ENCODE measurements at regions not wholly inside any gene's neighbourhood (a gene's known extent, or its start where the extent isn't known, plus 50 kb on each side); places are given as distances from the start of the nearest gene placed in this dataset.

- DNase-seq (no peak), ATAC-seq (no peak)
- Histone ChIP-seq H3K27me3 (ENCODE audit: control insufficient read depth, insufficient read depth, low read length) (no peaks in the 10 kb centered on the region), H3K4me1 (ENCODE audit: control insufficient read depth, insufficient read depth, low read length) (no peaks in the 10 kb centered on the region), H3K9me3 (ENCODE audit: control insufficient read depth, insufficient read depth, low read length) (no peaks in the 10 kb centered on the region), H3K36me3 (ENCODE audit: control insufficient read depth, insufficient read depth, low read length) (no peaks in the 10 kb centered on the region), H3K4me3 (ENCODE audit: low read length) (no peak overlapping the region), H3K27ac (ENCODE audit: low read length) (no peak overlapping the region)
- Mint-ChIP-seq H3K27ac (no peak overlapping the region), H3K36me3 (no peaks in the 10 kb centered on the region), H3K4me1 (peaks cover 15 to 18% of the 10 kb centered on the region in 2 donors), H3K4me3 (no peak overlapping the region), H3K9me3 (no peaks in the 10 kb centered on the region), H3K27me3 (ENCODE audit: low read depth in 2 of 2) (no peaks in the 10 kb centered on the region)
- intact Hi-C loops (cut with micrococcal nuclease): no loop called here
- no peak for TF ChIP-seq CTCF (IDR thresholded peaks at IDR 0.05)
- 87% methylated on average over 7 of the region's 9 CpGs for WGBS (ENCODE audit: insufficient coverage)
These were observed 131.2 kb downstream of the MPP7 start for GRCh38 chr10:28171468-28172222.

DNA sequence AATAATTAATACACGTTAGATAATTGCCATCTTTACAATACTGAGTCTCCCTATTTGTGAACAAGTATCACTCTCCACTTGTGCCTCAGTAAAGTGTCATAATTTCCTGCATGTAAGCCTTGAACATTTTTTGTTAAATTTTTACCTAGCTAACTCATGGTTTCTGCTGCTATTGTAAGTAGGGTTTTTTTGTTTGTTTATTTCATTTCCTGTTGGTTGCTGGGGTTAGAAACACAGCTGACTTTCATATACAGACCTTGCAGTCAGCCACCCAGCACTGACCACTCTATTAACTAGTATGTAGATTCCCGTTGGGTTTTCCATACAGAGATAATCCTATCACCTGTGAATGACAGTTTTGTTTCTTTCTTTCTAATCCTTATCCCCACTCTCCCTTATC, 133.3 kb downstream of the MPP7 start:
- 82% methylated on average over 2 of the region's 2 CpGs for WGBS (ENCODE audit: insufficient coverage)
- no peaks in the 10 kb centered on the region for H3K36me3 Mint-ChIP-seq
- H3K4me1 Mint-ChIP-seq: peaks cover 10 to 13% of the 10 kb centered on the region in 2 donors
- intact Hi-C loops (cut with micrococcal nuclease): no loop called here
- Histone ChIP-seq H3K27me3 (ENCODE audit: control insufficient read depth, insufficient read depth, low read length) (no peaks in the 10 kb centered on the region), H3K4me3 (ENCODE audit: low read length) (no peak overlapping the region), H3K4me1 (ENCODE audit: control insufficient read depth, insufficient read depth, low read length) (no peaks in the 10 kb centered on the region), H3K9me3 (ENCODE audit: control insufficient read depth, insufficient read depth, low read length) (no peaks in the 10 kb centered on the region), H3K36me3 (ENCODE audit: control insufficient read depth, insufficient read depth, low read length) (no peaks in the 10 kb centered on the region), H3K27ac (ENCODE audit: low read length) (no peak overlapping the region)
- no peak for TF ChIP-seq CTCF (IDR thresholded peaks at IDR 0.05)
- H3K4me3 Mint-ChIP-seq: no peak overlapping the region
- no peak for DNase-seq
- H3K9me3 Mint-ChIP-seq: no peaks in the 10 kb centered on the region
- peak overlapping the region in 1 of 2 donors; percentile 42 for H3K27ac Mint-ChIP-seq
- H3K27me3 Mint-ChIP-seq (ENCODE audit: low read depth in 2 of 2): no peaks in the 10 kb centered on the region
- ATAC-seq: peak; percentile 39 to 66 (median 64)

- H3K4me3 Mint-ChIP-seq: no peak overlapping the region
- no peaks in the 10 kb centered on the region for H3K36me3 Mint-ChIP-seq
- DNase-seq (no peak), ATAC-seq (no peak)
- H3K27ac Mint-ChIP-seq: no peak overlapping the region
- Histone ChIP-seq H3K4me1 (ENCODE audit: control insufficient read depth, insufficient read depth, low read length) (no peaks in the 10 kb centered on the region), H3K27me3 (ENCODE audit: control insufficient read depth, insufficient read depth, low read length) (no peaks in the 10 kb centered on the region), H3K9me3 (ENCODE audit: control insufficient read depth, insufficient read depth, low read length) (no peaks in the 10 kb centered on the region), H3K36me3 (ENCODE audit: control insufficient read depth, insufficient read depth, low read length) (no peaks in the 10 kb centered on the region), H3K27ac (ENCODE audit: low read length) (no peak overlapping the region), H3K4me3 (ENCODE audit: low read length) (no peak overlapping the region)
- H3K4me1 Mint-ChIP-seq: peaks cover 0 to 5% of the 10 kb centered on the region in 2 donors
- TF ChIP-seq CTCF (IDR thresholded peaks at IDR 0.05): no peak
- intact Hi-C loops (cut with micrococcal nuclease): no loop called here
- WGBS (ENCODE audit: insufficient coverage): 85% methylated on average over 6 of the region's 6 CpGs
- no peaks in the 10 kb centered on the region for H3K9me3 Mint-ChIP-seq
- H3K27me3 Mint-ChIP-seq (ENCODE audit: low read depth in 2 of 2): no peaks in the 10 kb centered on the region
These were observed 141.9 kb downstream of the MPP7 start for GRCh38 chr10:28160866-28161405.

GRCh38 chr10:28157379-28157778, 145.5 kb downstream of the MPP7 start:
- Histone ChIP-seq H3K27me3 (ENCODE audit: control insufficient read depth, insufficient read depth, low read length) (no peaks in the 10 kb centered on the region), H3K4me1 (ENCODE audit: control insufficient read depth, insufficient read depth, low read length) (no peaks in the 10 kb centered on the region), H3K36me3 (ENCODE audit: control insufficient read depth, insufficient read depth, low read length) (no peaks in the 10 kb centered on the region), H3K27ac (ENCODE audit: low read length) (no peak overlapping the region), H3K9me3 (ENCODE audit: control insufficient read depth, insufficient read depth, low read length) (no peaks in the 10 kb centered on the region), H3K4me3 (ENCODE audit: low read length) (no peak overlapping the region)
- Mint-ChIP-seq H3K4me3 (no peak overlapping the region), H3K36me3 (no peaks in the 10 kb centered on the region), H3K4me1 (peaks cover 5 to 10% of the 10 kb centered on the region in 2 donors), H3K9me3 (no peaks in the 10 kb centered on the region), H3K27me3 (ENCODE audit: low read depth in 2 of 2) (no peaks in the 10 kb centered on the region), H3K27ac (no peak overlapping the region)
- DNase-seq (no peak), ATAC-seq (no peak)
- intact Hi-C loops (cut with micrococcal nuclease): no loop called here
- TF ChIP-seq CTCF (IDR thresholded peaks at IDR 0.05): no peak

Measured in natural killer cell (primary cell).